HG03432 (cell line): ENCODE measurements at regions not wholly inside any gene's neighbourhood (a gene's known extent, or its start where the extent isn't known, plus 50 kb on each side); places are given as distances from the start of the nearest gene placed in this dataset.

ENCODE experiments used
- ATAC-seq: cut with Tn5 transposase; IDR thresholded peaks from one replicate; pipeline ENCODE4 v1.9.1; 2021; ENCODE audit warnings: mild to moderate bottlenecking, moderate library complexity; ENCODE audit not compliant: unreplicated experiment

GRCh38 chr9:16223074-16223871 lies 647.2 kb downstream of the BNC2 start:
- ATAC-seq = no peak

- no peak for ATAC-seq
These were observed 639.7 kb downstream of the BNC2 start for GRCh38 chr9:16230731-16231130.

GRCh38 chr9:16236311-16236710 lies 634.2 kb downstream of the BNC2 start:
- ATAC-seq = no peak

- ATAC-seq = no peak
These were observed 633.6 kb downstream of the BNC2 start for GRCh38 chr9:16236882-16237281.

- no peak for ATAC-seq
These were observed 631.8 kb downstream of the BNC2 start for GRCh38 chr9:16238623-16239138.

GRCh38 chr9:16241231-16241630 lies 629.2 kb downstream of the BNC2 start:
- no peak for ATAC-seq

GRCh38 chr9:16243798-16244197 lies 626.7 kb downstream of the BNC2 start:
- ATAC-seq = no peak

- ATAC-seq = no peak
These were observed 624.6 kb downstream of the BNC2 start for GRCh38 chr9:16245756-16246440.

GRCh38 chr9:16246785-16247184 lies 623.7 kb downstream of the BNC2 start:
- ATAC-seq = no peak

- ATAC-seq = no peak
These were observed 623.1 kb downstream of the BNC2 start for GRCh38 chr9:16247188-16247875.

GRCh38 chr9:16248822-16249221 lies 621.6 kb downstream of the BNC2 start:
- no peak for ATAC-seq

- ATAC-seq = no peak
These were observed 617.9 kb downstream of the BNC2 start for GRCh38 chr9:16252616-16253015.

GRCh38 chr9:16254674-16255073 lies 615.8 kb downstream of the BNC2 start:
- no peak for ATAC-seq

GRCh38 chr9:16255217-16255616 lies 615.3 kb downstream of the BNC2 start:
- no peak for ATAC-seq

GRCh38 chr9:16257604-16258003 lies 612.9 kb downstream of the BNC2 start:
- no peak for ATAC-seq

- no peak for ATAC-seq
These were observed 612.3 kb downstream of the BNC2 start for GRCh38 chr9:16258191-16258590.

GRCh38 chr9:16258708-16259107 lies 611.8 kb downstream of the BNC2 start:
- ATAC-seq = peak; percentile 55

- ATAC-seq = no peak
These were observed 607.8 kb downstream of the BNC2 start for GRCh38 chr9:16262477-16263261.

- no peak for ATAC-seq
These were observed 604.8 kb downstream of the BNC2 start for GRCh38 chr9:16265688-16266087.

GRCh38 chr9:16266648-16267276 lies 603.7 kb downstream of the BNC2 start:
- no peak for ATAC-seq
